NCI-H226 (cell line): ENCODE measurements at regions not wholly inside any gene's neighbourhood (a gene's known extent, or its start where the extent isn't known, plus 50 kb on each side); places are given as distances from the start of the nearest gene placed in this dataset.
A peak's percentile ranks its signal among the peaks of the same experiment; 100 is the strongest.
"Not testable (repeated sequence)": the region's sequence is repeated elsewhere in the genome, so short reads cannot be mapped to it uniquely, and the experiment has no call there.

Experiments
- DNase-seq: peaks from one replicate; pipeline ENCODE4 v3.0.0-alpha.2; 2015

DNA sequence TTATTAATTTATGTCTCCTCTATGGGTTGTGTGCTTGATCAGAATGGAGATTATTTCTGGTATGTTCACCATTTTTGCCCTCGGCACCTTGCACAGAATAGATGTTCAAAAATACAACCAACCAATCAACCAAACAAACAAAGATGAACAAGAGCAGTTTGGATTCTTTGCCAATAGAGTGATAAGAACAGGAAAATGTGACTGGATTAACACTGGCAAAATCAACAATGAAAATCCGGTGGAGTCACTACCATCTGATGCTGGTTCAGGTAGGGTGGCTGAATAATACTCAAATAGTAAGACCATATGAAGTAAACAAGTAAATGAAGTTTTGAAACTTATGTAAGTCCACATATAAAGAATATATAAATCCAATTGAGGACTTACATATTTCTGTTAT, 685.0 kb upstream of the EPHA5 start:
- no peak for DNase-seq

DNA sequence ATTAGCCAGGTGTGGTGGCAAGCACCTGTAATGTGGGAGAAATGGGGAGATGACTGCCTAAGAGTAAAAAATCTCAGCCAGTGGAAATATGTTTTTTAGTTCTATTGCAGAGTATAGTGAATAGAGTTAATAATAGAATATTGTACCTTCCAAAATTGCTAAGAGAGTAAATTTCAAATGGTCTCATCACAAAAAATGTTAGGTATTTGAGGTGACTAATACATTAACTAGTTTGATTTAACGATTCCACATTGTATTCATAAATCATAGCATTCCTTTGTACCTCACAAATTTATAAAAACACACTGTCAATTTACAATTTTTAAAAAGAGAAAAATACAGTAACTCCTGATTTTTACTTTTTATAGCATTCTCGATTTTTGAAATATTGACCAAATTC, 681.5 kb upstream of the EPHA5 start:
- DNase-seq: no peak

DNA sequence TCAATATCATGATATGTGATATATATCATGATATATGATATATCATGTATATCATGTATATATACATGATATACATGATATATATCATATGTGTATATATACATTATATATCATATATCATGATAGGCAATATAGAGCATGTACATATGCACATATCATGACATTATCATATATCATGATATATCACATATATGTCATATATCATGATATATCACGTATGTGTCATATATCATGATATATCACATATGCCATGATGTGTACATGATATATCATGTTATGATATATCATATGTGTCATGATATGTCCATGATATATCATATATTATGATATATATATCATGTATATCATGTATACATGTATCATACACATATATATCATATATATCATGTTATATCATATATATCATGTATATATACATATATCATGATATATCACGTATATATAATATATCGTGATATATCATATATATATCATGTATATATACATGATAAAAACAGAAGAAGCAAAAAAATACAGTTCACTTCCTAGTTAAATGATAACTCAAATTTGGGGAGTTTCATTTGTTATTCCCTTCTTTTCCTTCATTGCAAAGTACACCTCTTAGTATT, 670.1 kb upstream of the EPHA5 start:
- DNase-seq: no peak

DNA sequence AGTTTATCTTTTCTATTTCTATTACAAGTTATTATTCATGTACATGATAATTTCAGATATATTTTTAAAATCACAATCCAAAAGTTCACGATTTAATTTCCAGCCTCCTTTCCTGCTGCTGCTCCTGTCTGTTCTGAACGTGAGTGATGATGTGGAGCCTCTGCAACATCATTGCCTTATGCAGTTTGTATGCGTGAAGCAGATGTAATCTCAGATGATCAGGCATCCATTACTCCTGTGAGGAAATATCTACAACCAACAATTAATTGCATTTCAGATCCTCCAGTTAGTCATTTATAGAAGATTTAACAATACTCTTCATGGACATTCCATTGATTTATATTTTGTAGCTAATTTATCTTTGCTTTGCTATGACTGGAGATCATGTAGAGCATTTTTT, 668.7 kb upstream of the EPHA5 start:
- DNase-seq: no peak

DNA sequence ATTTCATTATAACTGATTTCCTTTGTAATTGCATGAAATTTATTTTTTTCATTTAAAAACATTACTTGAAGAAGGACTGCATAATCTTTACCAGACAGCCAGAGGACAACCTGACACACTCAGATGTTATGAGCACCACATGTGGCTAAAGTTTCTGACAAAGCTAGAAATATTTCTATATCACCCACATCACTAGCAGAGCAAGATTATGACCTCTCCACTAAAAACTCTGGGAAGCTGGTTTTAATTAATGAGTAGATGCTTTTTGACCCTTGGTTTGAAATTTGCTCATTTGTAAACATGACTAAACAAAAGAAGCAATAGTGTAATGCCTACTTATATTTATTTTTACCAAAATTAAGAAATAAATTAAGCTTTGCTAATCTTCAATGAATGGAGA, 661.5 kb upstream of the EPHA5 start:
- DNase-seq: no peak

DNA sequence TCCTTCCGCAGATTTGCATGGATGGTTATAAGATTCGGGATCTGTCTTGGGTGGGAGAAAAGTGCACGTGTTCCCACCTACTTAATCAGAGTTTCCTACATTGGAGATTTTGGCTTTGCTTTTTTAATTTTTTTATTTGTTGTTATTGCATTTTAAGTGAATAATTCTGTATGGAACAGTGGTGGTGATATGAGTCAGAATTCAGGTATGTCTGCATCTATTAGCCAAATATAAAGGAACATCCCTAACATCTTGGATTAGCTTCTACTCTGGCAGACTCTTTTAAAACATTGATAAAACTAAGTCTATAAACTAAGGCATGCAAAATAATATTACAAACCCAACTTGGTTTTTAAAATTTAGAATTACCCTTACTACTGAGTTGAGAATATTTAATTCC, 659.8 kb upstream of the EPHA5 start:
- DNase-seq: no peak

DNA sequence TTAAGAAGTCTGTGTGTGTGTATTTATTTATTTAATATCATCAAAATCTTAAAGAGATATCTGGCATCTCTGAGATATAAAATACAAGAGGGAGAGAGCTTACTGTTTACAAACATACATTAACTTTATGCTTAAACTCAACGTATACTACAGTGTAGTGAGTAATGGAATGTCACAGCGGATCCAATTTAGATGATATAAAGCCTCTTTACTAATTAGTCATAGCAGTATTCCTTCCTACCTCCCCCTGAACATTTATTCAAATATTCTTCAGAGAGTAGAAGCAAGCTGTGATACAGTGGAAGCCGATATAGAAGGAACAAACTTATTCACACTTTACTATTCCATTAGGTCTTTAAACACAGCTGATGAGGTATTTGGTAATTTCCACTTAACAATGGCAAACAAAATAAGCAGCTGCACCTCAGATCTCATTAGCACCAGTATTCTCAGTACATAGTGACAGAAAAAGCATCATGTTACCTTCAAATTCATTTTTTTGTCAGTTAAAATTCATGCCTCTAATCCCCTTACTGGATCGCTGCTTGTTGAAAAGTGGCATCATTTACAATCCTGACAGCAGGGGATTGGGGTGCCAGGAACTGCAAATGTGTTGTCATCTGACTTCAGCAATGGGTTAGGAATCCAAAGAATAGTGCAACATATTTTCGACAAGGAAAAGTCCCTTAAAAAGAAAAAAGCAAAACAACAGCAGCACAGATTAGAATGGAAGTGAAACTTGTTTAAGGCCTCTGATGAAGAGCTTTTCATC, 658.7 kb upstream of the EPHA5 start:
- peak; percentile 9 for DNase-seq

DNA sequence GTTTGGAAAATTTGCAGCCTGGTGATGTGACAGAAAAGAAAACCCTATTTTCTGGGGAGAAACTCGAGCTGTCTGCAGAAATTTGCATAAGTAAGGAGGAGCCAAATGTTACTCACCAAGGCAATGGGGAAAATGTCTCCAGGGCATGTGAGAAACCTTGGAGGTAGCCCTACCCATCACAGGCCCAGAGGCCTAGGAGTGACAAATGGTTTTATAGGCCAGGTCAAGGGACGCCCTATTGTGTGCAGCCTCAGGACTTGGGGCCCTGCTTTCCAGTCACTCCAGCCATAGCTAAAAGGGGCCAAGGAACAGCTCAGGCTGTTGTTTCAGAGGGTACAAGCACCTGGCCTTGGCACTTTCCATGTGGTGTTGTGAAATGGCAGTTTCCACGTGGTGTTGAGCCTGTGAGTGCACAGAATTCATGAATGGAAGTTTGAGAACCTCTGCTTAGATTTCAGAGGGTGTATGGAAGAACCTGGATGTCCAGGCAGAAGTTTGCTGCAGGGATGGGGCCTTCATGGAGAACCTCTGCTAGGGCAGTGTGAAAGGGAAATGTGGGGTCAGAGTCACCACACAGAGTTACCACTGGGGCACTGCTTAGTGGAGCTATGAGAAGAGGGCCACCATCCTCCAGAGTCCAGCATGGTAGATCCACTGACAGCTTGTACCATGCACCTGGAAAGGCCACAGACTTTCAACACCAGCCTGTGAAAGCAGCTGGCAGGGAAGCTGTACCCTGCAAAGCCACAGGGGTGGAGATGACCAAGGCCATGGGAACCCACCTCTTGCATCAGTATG, 637.6 kb upstream of the EPHA5 start:
- no peak for DNase-seq

DNA sequence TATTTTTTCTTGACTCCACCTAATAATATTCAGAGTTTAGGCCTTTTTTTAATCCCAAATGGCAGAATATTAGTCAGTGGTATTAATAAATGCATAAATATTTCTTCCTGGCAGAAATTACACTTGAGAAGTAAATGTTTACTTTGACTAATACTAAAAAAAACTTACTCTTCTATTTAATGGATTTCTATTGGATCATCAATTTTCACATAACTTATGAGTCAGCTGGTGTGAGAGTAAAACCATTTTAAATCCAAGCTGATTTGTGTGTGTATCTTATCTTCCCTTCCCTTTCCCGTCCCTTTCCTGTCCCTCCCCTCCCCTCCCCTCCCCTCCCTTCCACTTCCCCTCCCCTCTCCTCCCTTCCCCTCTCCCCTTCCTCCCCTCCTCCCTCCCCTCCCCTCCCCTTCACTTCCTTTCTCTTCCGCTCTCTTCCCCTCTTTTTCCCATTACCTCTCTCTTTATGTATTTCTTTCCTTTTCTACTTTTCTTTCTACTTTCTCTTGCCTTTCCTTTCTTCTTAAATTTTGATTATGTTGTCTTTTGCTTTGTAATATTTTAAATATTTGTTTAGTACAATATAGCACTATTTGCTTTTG, 630.1 kb upstream of the EPHA5 start:
- peak; percentile 18 for DNase-seq

DNA sequence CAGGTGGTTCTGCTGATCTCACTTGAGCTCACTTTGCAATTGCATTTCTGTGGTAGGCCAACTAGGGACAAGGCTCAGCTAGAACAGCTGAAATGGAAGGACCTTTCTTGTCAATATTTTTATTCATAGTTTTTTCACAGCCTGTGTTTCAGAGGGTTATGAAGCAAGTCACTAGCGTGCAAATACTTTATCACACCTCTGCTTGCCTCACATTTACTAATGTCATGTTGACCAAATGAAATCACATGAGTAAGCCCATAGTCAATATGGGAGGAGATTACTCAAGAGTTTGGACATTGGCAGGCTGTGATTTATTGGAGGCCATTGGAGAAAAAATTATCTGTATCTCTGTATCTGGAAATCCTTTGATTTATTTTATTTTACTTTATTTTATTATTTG, 628.3 kb upstream of the EPHA5 start:
- no peak for DNase-seq

DNA sequence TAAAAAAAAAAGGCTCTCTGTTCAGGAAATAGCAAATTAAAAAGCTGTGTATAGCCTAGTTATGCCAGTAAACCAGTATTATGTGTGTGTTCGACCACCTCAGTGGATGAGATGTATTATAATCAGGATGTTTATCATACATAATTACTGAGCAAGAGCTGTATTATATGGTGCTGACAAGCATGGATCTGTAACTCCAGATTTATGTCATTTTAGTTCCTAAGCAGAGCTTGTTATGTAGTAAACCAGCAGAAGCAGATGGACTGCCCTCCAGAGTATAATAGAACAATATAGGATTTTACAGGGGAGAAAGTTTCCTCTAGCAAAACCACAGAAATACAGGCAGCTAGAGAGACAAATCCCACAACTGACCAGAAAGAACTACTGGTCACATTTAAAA, 627.4 kb upstream of the EPHA5 start:
- no peak for DNase-seq

DNA sequence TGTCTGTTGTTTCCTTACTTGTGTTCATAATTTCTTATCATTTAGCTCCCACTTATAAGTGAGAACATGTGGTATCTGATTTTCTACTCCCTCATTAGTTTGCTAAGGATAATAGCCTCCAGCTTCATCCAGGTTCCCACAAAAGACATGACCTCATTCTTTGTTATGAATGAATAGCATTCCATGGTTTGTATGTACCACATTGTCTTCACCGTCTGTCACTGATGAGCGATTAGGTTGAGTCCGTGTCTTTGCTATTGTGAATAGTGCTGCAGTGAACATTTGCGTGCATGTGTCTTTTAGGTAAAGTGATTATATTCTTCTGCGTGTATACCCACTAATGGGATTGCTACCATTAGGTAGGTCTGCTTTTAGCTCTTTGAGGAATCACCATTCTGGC, 624.3 kb upstream of the EPHA5 start:
- DNase-seq: peak; percentile 46

DNA sequence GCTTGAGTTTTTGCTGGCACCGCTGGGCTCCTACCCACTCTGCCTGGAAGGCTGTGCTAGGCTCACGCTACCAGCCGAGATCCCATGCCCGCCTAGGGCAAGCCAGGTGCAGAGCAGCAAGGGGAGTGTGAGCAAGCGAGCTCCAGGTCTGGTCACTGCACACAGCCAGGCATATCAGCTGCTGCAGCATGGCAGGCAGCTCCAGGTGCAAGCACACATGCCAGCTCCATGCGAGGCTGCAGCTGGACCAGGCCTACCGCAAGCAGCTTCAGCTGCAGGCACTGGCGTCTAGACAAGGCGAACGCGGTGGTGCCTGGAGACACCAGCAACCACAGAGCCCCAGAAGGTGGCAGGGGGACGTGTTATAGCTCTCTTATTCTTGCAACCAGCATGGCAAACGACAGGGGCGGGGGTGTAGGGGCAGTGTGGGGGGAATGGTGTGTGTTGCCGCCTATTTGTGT, 614.7 kb upstream of the EPHA5 start:
- no peak for DNase-seq

DNA sequence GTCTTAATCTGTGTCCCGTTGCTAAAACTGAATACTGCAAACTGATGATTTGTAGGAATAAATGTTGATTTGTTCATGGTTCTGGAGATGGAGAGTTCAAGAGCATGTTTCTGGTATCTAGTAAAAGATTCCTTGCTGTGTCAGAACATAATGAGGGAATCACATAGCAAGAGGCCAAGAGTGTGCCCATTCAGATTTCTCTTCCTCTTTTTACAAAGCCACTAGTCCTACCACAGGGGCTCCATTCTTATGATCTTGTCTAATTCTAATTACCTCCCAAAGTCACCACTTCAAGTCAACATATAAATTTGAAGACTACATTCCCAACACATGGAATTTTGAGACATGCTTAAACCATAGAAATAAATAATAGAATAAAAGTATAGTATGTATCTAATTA, 608.8 kb upstream of the EPHA5 start:
- DNase-seq: no peak

DNA sequence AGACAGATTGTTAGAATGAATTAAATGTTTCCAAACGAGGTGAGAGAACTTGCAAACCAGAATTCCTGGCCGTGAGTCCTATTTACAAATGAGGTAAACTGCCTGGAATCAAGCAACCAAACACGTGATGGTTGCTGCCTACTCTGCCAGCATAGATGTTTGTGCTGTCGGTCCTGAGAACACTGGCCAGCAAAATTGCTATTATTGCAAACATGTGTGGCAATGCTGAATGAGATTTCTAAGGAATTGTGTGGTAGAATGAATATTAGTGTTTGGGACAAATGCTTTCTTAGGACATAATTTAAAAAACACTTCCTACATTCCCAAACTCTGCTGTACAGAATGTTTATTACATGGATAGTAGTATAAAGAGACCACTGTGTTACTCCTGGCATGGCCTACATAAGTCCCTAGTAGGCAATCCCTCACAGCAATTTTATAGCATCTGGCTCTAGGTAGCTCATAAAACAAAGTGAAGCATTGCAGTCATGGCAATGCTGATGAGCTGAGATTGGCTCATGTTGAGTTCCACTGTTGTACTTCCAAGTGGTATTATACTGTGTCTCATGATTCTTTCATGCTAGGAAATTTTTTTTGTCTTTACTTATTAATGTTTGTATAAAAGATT, 605.2 kb upstream of the EPHA5 start:
- DNase-seq: no peak

DNA sequence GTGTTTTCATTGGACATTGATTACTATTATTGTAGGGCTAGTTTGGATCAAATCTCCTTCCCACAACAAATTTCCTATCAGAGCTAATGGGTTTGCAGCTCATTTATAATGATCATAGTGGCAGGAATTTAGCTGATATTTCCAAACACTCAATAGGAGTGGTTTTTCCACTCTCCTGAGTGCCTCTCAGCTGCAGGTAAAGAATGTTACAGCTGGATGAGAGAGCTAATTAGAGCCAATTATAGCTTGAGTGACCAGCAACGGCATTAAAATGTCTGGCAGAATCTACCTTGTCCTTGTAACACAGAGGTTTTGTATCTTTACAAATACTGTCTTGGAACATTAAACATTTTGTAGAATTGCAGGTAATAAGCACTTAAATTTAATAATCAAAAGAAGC, 602.8 kb upstream of the EPHA5 start:
- DNase-seq: no peak

DNA sequence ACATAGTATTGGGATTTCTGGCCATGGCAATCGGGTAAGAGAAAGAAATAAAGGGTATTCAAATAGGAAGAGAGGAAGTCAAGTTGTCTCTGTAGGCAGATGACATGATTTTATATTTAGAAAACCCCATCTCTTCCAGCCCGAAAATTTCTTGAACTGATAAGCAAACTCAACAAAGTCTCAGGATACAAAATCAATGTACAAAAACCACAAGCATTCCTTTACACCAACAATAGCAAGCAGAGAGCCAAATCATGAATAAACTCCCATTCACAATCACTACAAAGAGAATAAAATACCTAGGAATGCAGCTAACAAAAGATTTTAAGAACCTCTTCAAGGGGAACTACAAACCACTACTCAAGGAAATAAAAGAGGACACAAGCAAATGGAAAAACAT, 600.1 kb upstream of the EPHA5 start:
- not testable (repeated sequence) for DNase-seq

DNA sequence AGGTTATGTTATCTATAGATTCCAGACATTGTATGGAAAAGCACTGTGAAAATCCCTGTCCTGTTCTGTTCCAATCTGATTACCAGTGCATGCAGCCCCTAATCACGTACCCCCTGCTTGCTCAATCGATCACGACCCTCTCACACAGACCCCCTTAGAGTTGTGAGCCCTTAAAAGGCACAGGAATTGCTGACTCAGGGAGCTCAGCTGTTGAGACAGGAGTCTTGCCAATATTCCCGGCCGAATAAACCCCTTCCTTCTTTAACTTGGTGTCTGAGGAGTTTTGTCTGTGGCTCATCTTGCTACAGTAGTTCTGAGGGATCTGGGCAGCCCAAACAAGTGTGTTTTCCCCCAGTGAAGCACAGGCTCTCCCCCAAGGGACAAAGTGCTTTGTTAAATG, 596.3 kb upstream of the EPHA5 start:
- DNase-seq: not testable (repeated sequence)

DNA sequence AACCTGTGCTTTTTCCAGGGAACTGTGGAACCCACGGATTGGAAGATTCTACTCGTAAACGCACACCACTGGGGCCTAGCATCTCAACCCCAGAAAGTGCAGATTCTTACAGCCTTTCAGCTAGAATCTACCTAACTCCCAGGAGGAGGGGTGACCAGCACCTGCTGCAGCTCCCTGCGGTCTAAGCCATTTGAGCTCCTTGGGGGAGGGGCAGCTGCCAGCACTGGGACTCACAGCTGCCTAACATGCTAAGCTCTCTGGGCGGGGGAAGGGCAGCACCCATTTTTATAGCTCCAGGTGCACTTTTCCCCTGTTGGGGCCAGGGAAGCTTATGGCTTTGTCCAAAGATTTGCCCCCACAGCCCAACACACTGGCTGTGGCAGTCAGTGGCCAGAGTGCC, 595.7 kb upstream of the EPHA5 start:
- DNase-seq: no peak

DNA sequence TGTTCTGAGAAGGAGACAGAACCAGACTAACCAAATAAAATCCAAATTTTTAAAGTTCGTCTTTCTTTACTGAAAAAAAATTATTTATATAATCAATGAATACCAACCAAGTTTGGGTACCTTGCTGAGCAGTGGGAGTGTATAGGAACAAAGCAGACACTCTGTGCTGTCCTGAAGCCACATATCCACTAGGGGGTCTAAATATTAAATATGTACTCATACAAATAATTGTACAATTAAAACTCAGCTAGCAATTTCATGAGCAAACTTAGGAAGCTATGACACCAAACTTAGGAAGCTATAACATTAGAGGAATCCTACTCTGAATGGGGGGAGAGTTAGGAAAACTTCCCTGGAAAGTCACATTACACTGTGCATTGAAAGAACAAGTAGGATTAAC, 582.0 kb upstream of the EPHA5 start:
- no peak for DNase-seq

DNA sequence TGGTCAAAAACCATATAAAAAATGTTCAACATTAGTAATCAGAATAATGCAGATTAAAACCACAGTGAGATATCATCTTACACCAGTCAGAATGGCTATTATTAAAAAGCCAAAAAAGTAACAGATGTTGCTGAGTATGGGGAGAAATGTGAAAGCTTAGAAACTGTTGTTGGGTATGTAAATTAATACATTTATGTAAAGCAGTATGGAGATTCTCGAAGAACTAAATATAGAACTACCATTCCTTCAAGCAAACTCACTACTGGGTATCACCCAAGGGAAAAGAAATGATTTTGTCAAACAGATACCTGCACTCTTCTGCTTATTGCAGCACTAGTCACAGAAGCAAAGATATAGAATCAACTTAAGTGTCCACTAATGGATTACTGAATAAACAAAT, 576.4 kb upstream of the EPHA5 start:
- DNase-seq: no peak

DNA sequence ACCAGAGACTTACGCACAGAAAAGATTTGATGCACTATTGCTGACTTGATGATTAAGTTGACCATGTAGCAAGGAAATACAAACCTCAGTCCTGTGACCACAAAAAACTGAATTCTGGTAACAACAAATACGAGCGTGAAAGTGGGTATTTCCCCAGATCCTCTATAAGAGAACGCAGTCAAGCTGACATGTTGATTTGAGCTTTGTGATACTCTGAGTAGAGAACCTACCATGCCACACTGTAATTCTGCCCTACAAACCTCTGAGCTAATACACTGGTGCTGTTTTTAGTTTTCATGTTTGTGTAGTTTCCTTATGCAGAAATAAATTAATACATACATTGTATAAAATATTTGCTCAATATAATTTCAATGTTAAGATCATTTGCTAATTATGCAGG, 565.6 kb upstream of the EPHA5 start:
- DNase-seq: no peak

DNA sequence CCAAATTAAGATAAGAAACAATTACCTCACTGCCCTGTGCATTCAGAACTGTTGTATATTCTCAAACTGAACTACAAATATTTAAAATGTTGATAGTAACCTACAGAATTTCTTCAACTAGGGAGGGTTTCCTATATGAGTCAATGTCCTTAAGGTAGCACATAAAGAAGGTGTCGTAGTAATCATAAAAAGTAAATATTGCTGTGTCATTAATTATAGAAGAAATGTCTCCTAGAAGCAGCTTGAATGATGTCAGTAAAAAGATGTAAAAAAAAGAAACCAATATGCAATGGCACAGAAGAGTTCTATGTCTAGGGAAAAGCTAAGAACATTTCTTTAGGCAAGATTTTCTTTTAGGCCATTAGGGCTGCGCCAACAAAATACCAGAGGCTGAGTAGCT, 559.6 kb upstream of the EPHA5 start:
- DNase-seq: no peak
